ENCODE measurements at regions not wholly inside any gene's neighbourhood (a gene's known extent, or its start where the extent isn't known, plus 50 kb on each side); places are given as distances from the start of the nearest gene placed in this dataset.

DNA sequence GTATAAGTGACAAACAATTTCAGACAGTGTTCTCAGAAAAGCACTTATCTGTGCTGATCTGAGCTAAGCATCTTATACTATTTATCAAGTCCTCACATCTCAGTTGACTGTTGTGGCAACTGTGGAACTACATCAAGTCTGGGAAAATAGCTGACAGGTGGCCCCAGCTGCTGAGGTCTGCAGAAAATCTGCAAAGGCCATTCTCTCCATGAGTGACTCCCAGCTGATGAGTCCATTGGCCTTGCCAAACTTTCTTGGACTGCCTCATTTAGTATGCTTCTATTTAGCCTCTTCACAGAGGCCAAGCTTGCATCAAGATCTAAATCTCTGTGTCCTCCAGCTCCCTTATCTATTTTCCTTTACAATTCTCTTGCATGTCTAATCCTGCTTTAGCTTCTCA lies 174.5 kb upstream of the RBM19 start:
- TF ChIP-seq, protein P1, sequence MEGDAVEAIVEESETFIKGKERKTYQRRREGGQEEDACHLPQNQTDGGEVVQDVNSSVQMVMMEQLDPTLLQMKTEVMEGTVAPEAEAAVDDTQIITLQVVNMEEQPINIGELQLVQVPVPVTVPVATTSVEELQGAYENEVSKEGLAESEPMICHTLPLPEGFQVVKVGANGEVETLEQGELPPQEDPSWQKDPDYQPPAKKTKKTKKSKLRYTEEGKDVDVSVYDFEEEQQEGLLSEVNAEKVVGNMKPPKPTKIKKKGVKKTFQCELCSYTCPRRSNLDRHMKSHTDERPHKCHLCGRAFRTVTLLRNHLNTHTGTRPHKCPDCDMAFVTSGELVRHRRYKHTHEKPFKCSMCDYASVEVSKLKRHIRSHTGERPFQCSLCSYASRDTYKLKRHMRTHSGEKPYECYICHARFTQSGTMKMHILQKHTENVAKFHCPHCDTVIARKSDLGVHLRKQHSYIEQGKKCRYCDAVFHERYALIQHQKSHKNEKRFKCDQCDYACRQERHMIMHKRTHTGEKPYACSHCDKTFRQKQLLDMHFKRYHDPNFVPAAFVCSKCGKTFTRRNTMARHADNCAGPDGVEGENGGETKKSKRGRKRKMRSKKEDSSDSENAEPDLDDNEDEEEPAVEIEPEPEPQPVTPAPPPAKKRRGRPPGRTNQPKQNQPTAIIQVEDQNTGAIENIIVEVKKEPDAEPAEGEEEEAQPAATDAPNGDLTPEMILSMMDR (IDR thresholded peaks at IDR 0.05; ENCODE audit: low read depth, low read length), result no peak
- no peak for DNase-seq (ENCODE audit: extremely low read depth, low read depth)

DNA sequence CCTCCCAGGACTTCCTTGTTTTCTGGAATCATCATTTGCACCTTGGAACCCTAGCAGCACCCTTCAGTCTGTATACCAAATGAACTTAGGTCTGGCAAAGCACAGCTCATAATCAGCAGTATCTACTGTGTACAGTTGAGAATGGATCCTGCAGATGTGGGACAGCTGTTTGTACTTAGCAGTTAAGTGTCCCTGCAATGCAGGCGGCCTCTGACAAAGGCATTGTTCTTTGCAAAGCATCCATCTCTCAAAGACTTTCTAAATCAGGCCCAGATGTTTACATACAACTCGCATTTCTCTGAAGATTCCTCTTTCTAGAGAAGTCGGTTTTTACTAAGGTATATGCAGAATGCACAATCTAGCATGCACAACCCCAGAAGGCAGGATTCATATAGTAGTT lies 170.5 kb upstream of the RBM19 start:
- DNase-seq (ENCODE audit: extremely low read depth, low read depth), result no peak
- TF ChIP-seq, protein P1 (IDR thresholded peaks at IDR 0.05; ENCODE audit: low read depth, low read length), result no peak

DNA sequence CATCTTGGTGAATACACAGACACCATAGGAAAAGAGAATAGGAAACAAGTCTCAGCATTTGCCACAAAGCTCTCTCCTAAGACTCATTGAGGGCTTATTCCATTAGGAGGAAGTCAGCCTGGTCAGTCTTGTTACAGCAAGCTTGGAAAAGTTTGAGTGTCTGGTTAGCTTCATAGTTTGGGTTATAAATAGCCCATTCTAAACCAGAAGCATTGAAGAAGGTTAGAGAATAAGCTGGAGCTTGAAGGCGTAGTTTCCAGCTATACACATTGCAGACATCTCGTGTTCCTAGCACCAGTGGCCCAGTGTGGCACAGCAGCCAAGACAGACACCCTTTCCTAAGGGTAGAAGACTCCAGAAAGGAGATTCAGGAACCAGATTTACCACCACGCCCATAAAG lies 168.8 kb upstream of the RBM19 start:
- TF ChIP-seq, protein P1 (IDR thresholded peaks at IDR 0.05; ENCODE audit: low read depth, low read length), result no peak
- DNase-seq (ENCODE audit: extremely low read depth, low read depth), result no peak

DNA sequence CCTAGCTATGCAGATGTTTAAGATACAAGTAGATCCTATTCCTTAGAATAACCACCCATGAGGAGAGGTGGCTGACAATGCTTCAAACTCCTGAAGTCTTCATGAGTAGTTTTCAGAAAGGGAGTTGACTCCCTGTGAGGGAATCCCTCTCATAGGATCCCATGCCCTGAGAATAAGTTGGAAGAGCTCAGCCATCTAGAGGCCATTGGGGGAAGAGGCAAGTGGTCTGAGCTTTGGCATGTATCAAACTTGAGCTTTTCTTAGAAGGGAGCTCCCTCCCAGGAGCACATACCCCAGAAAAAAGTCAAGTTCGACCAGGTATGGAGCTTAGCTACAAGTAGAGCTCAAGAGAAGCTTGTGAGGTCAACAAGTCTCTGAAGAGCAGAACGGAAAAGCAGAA lies 165.7 kb upstream of the RBM19 start:
- DNase-seq (ENCODE audit: extremely low read depth, low read depth), result no peak

DNA sequence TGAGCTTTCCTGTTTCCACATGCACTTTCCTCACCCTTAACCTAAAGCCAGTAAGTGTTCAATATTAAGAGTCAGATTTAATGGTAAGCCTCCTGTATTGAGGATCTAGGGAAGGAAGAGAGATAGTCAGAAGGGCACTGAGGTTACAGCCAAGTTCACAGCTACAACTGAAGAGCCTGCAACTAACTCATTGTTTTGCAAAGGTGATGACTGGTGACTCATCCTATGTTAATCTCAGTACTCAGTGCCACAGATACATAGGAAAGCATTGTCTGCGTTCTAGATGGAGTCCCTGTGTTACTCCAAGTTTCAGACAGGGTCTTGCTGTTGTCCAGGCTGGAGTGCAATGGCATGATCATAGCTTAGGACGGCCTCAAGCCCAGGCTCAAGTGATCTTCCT lies 157.0 kb upstream of the RBM19 start:
- no peak for DNase-seq (ENCODE audit: extremely low read depth, low read depth)

More for the DNA sequence above, 165.7 kb upstream of the RBM19 start:
- TF ChIP-seq, protein P1 (IDR thresholded peaks at IDR 0.05; ENCODE audit: low read depth, low read length), result no peak

DNA sequence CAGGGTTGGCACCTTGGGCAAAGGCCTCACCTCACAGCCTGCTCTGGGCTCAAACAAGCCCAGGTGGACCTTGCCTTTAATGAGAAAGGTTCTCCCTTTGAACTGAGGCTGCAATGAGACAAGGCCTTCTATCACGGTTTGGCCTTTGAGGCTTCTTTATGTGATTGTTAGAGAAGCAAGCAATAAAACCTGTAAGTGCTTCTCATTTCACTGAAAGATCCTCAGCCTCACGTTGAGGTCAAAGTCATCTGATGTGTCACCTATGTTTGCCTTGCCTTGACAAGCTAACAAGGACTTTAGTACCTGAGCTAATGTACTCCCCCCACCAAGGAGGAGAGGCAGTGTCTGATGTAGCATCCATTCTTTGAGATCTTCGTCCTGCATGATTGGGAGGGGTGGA lies 155.9 kb upstream of the RBM19 start:
- TF ChIP-seq, protein P1 (IDR thresholded peaks at IDR 0.05; ENCODE audit: low read depth, low read length), result no peak
- no peak for DNase-seq (ENCODE audit: extremely low read depth, low read depth)

More for the DNA sequence above, 157.0 kb upstream of the RBM19 start:
- TF ChIP-seq, protein P1 (IDR thresholded peaks at IDR 0.05; ENCODE audit: low read depth, low read length), result no peak

DNA sequence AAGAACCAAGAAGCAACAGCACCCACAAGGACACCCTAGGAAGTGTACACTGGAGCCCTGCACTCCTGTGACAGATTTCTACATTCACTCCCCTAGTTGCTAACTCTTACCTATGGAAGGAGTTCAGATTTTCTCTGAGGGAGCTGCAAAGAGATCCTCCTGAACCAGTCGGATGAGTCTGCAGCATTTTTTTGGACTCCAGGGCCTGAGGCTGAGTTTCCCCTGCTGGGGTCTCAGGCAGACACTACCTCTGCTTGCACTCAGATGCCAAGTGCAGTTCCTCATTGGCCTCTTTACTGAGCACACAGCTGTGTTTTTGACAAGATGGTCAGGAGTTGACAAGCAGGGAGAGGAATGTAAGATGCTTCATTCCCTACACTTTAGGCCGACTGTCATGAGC lies 153.2 kb upstream of the RBM19 start:
- TF ChIP-seq, protein P1 (IDR thresholded peaks at IDR 0.05; ENCODE audit: low read depth, low read length), result no peak
- no peak for DNase-seq (ENCODE audit: extremely low read depth, low read depth)
